Effector memory CD4-positive, alpha-beta T cell (primary cell): ENCODE measurements at regions not wholly inside any gene's neighbourhood (a gene's known extent, or its start where the extent isn't known, plus 50 kb on each side); places are given as distances from the start of the nearest gene placed in this dataset.

Source experiments
- DNase-seq, 3 donors: peaks; one replicate each; pipeline ENCODE4 v3.0.0-alpha.2; 2020
- H3K27ac ChIP-seq: 2 replicates; pipeline ENCODE4 v1.7.0; 2013; ENCODE audit warnings: mild to moderate bottlenecking, low read length, moderate library complexity; ENCODE audit not compliant: insufficient read depth, poor library complexity, severe bottlenecking
- H3K27me3 ChIP-seq: replicated peaks from 2 replicates; pipeline ENCODE4 v1.7.0; 2013; ENCODE audit warnings: mild to moderate bottlenecking, low read length; ENCODE audit not compliant: insufficient read depth, control insufficient read depth, poor library complexity, severe bottlenecking
- H3K36me3 ChIP-seq: 2 replicates; pipeline ENCODE4 v1.7.0; 2013; ENCODE audit warnings: mild to moderate bottlenecking, low read length, moderate library complexity; ENCODE audit not compliant: control insufficient read depth, insufficient read depth
- H3K4me1 ChIP-seq: 2 replicates; pipeline ENCODE4 v1.7.0; 2013; ENCODE audit warnings: low read length, mild to moderate bottlenecking; ENCODE audit not compliant: control insufficient read depth, insufficient read depth, poor library complexity, severe bottlenecking
- H3K4me3 ChIP-seq: 2 replicates; pipeline ENCODE4 v1.7.0; 2013; ENCODE audit warnings: low read length, low read depth, mild to moderate bottlenecking; ENCODE audit not compliant: insufficient read depth, poor library complexity, severe bottlenecking
- H3K9me3 ChIP-seq: 2 replicates; pipeline ENCODE4 v1.7.0; 2013; ENCODE audit warnings: mild to moderate bottlenecking, low read length, moderate library complexity; ENCODE audit not compliant: control insufficient read depth

DNA sequence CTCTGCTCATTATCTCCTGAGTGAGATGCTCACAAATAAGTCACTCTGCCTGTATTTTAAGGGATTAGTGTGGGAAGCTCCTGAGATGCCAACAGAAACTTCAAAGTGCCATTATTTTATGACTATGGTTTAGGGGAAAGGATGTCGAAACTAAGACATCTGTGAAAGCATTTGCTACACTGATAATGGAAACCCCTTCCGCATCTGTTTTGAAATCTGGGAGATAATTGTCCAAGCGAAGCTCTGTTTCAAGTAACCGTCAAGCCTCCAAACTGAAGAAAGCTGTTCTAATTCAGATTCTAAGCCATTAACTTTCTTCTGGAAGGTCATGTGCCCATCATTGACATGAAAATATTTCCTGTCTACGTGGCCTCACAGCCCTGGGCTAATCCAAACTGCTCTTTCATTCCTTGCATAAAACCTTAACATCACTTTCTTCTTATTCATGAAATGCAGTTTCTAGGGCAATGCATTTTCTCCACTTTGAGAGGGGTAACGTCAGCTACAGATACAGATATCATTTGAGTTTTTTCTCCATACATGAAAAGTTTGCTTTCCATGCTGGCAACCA, 932.0 kb downstream of the C6orf118 start:
- Histone ChIP-seq H3K27ac (no peak overlapping the region), H3K36me3 (no peaks in the 10 kb centered on the region), H3K4me3 (no peak overlapping the region), H3K27me3 (no peaks in the 10 kb centered on the region), H3K4me1 (no peaks in the 10 kb centered on the region), H3K9me3 (no peaks in the 10 kb centered on the region)
- DNase-seq, result no peak

DNA sequence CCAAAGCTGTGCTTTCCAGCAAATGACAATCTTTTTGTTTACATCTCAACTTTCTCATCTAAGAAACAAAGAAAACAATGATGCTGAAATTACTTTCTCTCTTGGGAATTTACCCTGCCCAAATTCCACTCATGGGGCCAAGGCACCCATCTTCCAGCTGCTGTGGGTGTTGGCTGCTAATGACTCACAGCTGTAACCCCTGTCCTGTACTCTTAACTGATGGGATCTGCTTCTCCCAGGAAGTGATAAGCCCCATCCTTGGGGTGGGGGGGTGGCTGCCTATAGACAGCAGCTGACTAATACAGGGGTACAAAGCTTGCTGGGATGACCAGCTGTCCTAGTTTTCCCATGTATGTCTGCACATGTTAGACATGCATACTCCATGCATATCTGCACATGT, 938.6 kb downstream of the C6orf118 start:
- H3K4me3 ChIP-seq, result no peak overlapping the region
- H3K9me3 ChIP-seq, result no peaks in the 10 kb centered on the region
- no peaks in the 10 kb centered on the region for H3K4me1 ChIP-seq
- DNase-seq, result no peak
- no peaks in the 10 kb centered on the region for H3K36me3 ChIP-seq
- no peak overlapping the region for H3K27ac ChIP-seq
- no peaks in the 10 kb centered on the region for H3K27me3 ChIP-seq

DNA sequence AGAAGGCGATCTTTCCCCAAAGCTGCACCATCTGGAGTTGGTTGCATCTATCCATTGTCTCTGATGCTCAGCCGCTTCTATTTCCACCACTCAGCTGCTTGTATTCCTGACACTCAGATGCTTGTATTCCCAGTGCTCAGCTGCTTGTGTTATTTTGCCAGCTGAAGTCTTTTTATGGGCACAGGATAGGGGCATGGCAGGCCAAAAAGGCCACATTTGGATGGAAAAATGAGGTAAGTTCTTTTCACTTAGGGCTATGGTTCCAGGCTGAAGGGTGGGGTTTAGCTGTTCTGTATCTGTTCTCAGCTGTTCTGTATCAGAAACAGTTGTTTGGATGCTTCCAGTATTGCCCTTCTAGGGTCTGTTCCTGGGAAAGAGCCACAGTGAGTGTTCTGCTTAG, 944.9 kb downstream of the QKI start:
- Histone ChIP-seq H3K27ac (no peak overlapping the region), H3K27me3 (no peaks in the 10 kb centered on the region), H3K4me3 (no peak overlapping the region), H3K36me3 (no peaks in the 10 kb centered on the region), H3K4me1 (no peaks in the 10 kb centered on the region), H3K9me3 (no peaks in the 10 kb centered on the region)
- DNase-seq, result no peak

DNA sequence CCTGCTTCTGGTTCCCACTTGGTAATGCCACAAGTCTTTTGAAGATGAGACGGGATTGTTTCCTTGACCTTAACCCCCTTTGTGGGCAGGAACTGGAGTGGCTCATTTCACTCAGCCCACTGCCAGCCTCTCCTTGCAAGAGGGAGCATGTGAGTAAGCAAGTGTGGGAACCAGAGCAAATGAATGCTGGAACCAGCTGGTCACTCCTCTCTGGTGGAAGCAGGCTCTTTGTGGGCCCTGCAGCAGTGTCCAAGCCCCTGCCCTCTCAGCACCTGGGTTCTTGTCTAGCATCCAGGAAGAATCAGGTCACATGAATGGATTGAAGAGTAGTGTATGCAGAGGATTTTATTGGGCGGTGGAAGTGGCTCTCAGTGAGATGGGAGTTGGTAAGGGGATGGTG, 944.5 kb downstream of the QKI start:
- no peak for DNase-seq
- no peak overlapping the region for H3K4me3 ChIP-seq
- no peaks in the 10 kb centered on the region for H3K36me3 ChIP-seq
- no peaks in the 10 kb centered on the region for H3K4me1 ChIP-seq
- no peak overlapping the region for H3K27ac ChIP-seq
- H3K9me3 ChIP-seq, result no peaks in the 10 kb centered on the region
- no peaks in the 10 kb centered on the region for H3K27me3 ChIP-seq

DNA sequence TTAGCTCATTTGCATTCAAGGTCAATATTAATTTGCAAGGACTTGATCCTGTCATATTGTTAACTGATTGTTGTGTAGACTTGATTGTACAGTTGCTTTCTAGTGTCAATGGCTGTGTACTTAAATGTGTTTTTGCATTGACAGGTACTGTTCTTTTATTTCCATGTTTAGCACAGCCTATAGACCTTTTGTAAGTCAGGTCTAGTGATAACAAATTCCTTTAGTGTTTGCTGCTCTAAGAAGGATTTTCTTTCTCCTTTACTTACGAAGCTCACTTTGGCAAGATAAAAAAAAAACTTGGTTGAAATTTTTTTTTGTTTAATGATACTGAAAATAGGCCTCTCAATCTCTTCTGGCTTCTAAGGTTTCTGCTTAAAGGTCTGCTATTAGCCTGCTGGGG, 942.3 kb downstream of the QKI start:
- DNase-seq, result no peak

DNA sequence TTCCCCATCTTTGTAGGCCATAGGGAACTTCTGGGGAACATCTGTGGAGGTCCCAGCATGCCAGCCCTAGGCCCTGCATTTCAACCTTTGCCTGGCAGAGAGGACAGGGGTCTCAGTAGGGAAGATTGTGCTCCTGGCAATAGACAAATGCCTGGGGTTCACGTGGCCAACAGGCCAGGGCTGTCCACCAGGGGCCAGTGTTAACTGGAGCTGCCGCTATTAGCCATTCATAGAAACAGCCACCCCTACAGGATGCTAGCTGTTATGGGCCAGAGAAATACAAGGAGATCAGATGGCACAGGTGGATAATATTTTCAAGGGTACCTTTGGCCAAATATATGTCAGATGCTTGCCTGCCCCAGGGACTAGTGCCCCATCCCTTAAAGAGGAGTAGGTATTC, 932.9 kb downstream of the QKI start:
- Histone ChIP-seq H3K4me3 (no peak overlapping the region), H3K36me3 (no peaks in the 10 kb centered on the region), H3K27ac (no peak overlapping the region), H3K27me3 (no peaks in the 10 kb centered on the region), H3K4me1 (no peaks in the 10 kb centered on the region), H3K9me3 (no peaks in the 10 kb centered on the region)
- no peak for DNase-seq

More for the DNA sequence above, 942.3 kb downstream of the QKI start:
- H3K27me3 ChIP-seq, result no peaks in the 10 kb centered on the region
- no peaks in the 10 kb centered on the region for H3K9me3 ChIP-seq
- H3K4me3 ChIP-seq, result no peak overlapping the region
- no peak overlapping the region for H3K27ac ChIP-seq
- no peaks in the 10 kb centered on the region for H3K4me1 ChIP-seq
- H3K36me3 ChIP-seq, result no peaks in the 10 kb centered on the region

DNA sequence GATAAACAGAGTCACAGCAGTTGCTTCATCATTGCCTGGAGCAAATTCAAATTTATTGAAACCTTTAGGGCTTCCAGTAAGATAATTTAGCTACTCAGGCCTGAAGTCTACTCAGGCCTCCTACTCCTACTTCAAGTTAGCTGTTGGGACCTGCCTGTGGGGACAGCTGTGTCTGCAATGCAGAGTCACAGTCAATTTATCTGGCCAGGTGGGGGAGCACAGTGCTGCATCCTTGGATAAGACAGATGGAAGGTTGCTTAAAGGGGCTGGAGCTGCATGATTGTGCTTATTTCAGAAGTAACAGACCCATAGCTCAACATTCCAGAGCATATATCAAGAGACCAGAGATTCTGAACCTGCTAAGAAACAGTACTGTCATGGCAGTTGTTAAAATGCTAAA, 932.1 kb downstream of the QKI start:
- H3K27ac ChIP-seq, result no peak overlapping the region

DNA sequence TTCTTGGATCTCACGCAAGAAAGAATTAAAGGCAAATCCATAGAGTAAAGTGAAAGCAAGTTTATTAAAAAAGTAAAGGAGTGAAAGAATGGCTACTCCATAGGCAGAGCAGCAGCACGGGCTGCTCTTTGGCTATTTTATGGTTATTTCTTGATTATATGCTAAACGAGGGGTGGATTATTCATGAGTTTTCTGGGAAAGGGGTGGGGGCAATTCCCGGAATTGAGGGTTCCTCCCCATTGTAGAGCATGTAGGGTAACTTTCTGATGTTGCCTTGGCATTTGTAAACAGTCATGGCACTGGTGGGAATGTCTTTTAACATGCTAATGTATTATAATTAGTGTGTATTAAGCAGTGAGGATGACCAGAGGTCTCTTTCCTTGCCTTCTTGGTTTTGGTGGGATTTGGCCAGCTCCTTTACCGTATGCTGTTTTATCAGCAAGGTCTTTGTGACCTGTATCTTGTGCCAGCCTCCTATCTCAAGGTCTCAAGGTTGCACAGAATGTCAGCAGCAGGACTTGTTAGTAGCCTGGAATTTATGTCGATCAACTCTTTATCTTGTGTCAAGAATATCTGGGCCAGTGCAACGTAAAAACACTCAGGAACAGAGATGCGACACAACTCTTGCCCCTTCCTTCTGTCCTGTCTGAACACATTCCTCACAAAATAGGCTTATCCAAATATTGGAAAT, 931.4 kb downstream of the QKI start:
- no peaks in the 10 kb centered on the region for H3K27me3 ChIP-seq
- no peaks in the 10 kb centered on the region for H3K36me3 ChIP-seq
- H3K4me3 ChIP-seq, result no peak overlapping the region
- H3K4me1 ChIP-seq, result no peaks in the 10 kb centered on the region
- H3K27ac ChIP-seq, result no peak overlapping the region
- DNase-seq, result no peak
- no peaks in the 10 kb centered on the region for H3K9me3 ChIP-seq

More for the DNA sequence above, 932.1 kb downstream of the QKI start:
- H3K36me3 ChIP-seq, result no peaks in the 10 kb centered on the region
- H3K9me3 ChIP-seq, result no peaks in the 10 kb centered on the region
- DNase-seq, result no peak
- no peak overlapping the region for H3K4me3 ChIP-seq
- H3K27me3 ChIP-seq, result no peaks in the 10 kb centered on the region
- no peaks in the 10 kb centered on the region for H3K4me1 ChIP-seq

DNA sequence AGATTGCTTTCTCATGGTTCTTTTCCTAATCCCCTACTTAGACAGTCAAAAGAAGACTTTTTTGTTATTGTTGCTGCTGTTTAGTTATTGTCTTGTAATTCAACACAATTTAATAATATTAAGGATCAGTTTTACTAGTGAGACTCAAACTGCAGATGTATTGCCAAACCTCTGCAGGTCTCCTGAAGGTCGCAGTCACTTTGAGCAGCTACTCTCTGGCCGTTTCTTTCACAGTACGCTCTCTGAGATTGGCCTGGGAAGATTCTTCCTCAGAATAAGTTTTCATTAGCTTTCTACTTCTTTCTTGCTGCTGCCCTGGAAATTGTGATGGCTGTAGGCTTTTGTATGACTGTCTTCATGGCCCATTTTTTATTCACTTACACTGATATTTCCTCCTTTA, 930.8 kb downstream of the QKI start:
- H3K4me3 ChIP-seq, result no peak overlapping the region
- no peaks in the 10 kb centered on the region for H3K9me3 ChIP-seq
- no peaks in the 10 kb centered on the region for H3K27me3 ChIP-seq
- H3K27ac ChIP-seq, result no peak overlapping the region
- H3K4me1 ChIP-seq, result no peaks in the 10 kb centered on the region
- no peaks in the 10 kb centered on the region for H3K36me3 ChIP-seq
- DNase-seq, result no peak

DNA sequence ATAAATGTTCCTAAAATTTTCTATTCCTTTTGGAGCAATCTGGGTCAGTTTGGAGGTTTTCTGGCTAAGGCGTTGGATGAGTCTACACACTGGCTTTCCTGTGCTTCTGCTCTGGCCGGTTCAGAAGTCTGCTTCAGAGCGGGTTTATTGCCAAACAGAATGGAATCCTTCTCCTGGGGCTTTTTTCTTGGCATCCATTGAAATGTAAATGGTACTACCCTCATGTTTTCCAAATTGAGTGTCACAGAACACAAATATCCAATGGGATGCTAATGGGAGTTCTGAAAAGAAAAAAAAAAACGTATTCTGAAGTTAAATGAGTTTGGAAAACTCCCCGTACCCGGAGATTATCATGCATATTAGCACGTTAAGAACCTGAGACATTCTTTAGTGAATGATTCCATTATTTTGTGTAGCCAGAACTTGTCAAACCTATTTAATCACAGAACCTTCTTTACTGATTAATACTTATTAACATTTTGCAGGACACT, 930.3 kb downstream of the QKI start:
- Histone ChIP-seq H3K36me3 (no peaks in the 10 kb centered on the region), H3K9me3 (no peaks in the 10 kb centered on the region), H3K27me3 (no peaks in the 10 kb centered on the region), H3K4me3 (no peak overlapping the region), H3K27ac (no peak overlapping the region), H3K4me1 (no peaks in the 10 kb centered on the region)
- no peak for DNase-seq
